Mesendoderm (in vitro differentiated cells): ENCODE measurements at regions not wholly inside any gene's neighbourhood (a gene's known extent, or its start where the extent isn't known, plus 50 kb on each side); places are given as distances from the start of the nearest gene placed in this dataset.
A peak's percentile ranks its signal among the peaks of the same experiment; 100 is the strongest.

Source experiments
- DNase-seq: peaks from one replicate; pipeline ENCODE4 v3.0.0; 2013
- H2AK5ac ChIP-seq: 2 replicates; pipeline ENCODE4 v1.6.1; 2013; ENCODE audit warnings: low read length, inconsistent platforms
- H2BK120ac ChIP-seq: 2 replicates; pipeline ENCODE4 v1.6.1; 2013; ENCODE audit warnings: low read depth, mild to moderate bottlenecking, low read length, moderate library complexity, mixed read lengths
- H2BK15ac ChIP-seq: replicated peaks from 2 replicates; pipeline ENCODE4 v1.6.1; 2013; ENCODE audit warnings: low read depth, mild to moderate bottlenecking, moderate library complexity
- H2BK5ac ChIP-seq: 2 replicates; pipeline ENCODE4 v1.6.1; 2013; ENCODE audit warnings: low read length, inconsistent platforms
- H3K18ac ChIP-seq: 2 replicates; pipeline ENCODE4 v1.6.1; 2013; ENCODE audit warnings: mild to moderate bottlenecking, low read length, mixed read lengths
- H3K23ac ChIP-seq: one replicate; pipeline ENCODE4 v1.6.1; 2013; ENCODE audit warnings: low read length
- H3K27ac ChIP-seq: 2 replicates; pipeline ENCODE4 v1.5.1; 2013; ENCODE audit warnings: low read depth, mild to moderate bottlenecking, inconsistent platforms, low read length, moderate library complexity
- H3K27me3 ChIP-seq: 2 replicates; pipeline ENCODE4 v1.6.1; 2013; ENCODE audit warnings: low read length, control low read depth, mild to moderate bottlenecking, inconsistent platforms; ENCODE audit not compliant: insufficient read depth, poor library complexity
- H3K36me3 ChIP-seq: 2 replicates; pipeline ENCODE4 v1.6.1; 2013; ENCODE audit warnings: low read length, inconsistent platforms; ENCODE audit not compliant: control insufficient read depth, insufficient read depth
- H3K4ac ChIP-seq: one replicate; pipeline ENCODE4 v1.6.1; 2013; ENCODE audit warnings: low read depth, mild to moderate bottlenecking, low read length, moderate library complexity
- H3K4me1 ChIP-seq: 2 replicates; pipeline ENCODE4 v1.6.1; 2013; ENCODE audit warnings: low read depth, low read length, inconsistent platforms; ENCODE audit not compliant: control insufficient read depth
- H3K4me2 ChIP-seq: 2 replicates; pipeline ENCODE4 v1.6.1; 2013; ENCODE audit warnings: low read length
- H3K4me3 ChIP-seq: 2 replicates; pipeline ENCODE4 v1.5.1; 2013; ENCODE audit warnings: mild to moderate bottlenecking, low read length
- H3K56ac ChIP-seq: one replicate; pipeline ENCODE4 v1.6.1; 2013; ENCODE audit warnings: low read length
- H3K79me1 ChIP-seq: 2 replicates; pipeline ENCODE4 v1.6.1; 2013; ENCODE audit warnings: low read length, inconsistent platforms
- H3K79me2 ChIP-seq: 2 replicates; pipeline ENCODE4 v1.6.1; 2013; ENCODE audit warnings: mild to moderate bottlenecking, low read length; ENCODE audit not compliant: control insufficient read depth, insufficient read depth
- H3K9ac ChIP-seq: 2 replicates; pipeline ENCODE4 v1.6.1; 2013; ENCODE audit warnings: low read length, inconsistent platforms
- H4K5ac ChIP-seq: one replicate; pipeline ENCODE4 v1.6.1; 2013; ENCODE audit warnings: low read length
- H4K8ac ChIP-seq: one replicate; pipeline ENCODE4 v1.6.1; 2013; ENCODE audit warnings: low read depth, mild to moderate bottlenecking, control low read depth, low read length, moderate library complexity
- WGBS: extraction: QIAGEN DNeasy Blood & Tissue Kit; methylation state at CpG from one replicate; pipeline ENCODE4 v1.1.7; 2013; ENCODE audit warnings: low lambda C conversion rate, missing lambda C conversion rate; ENCODE audit not compliant: insufficient coverage; ENCODE audit errors: extremely low coverage; 5-methylcytosine and 5-hydroxymethylcytosine counted together

- H3K4me3 ChIP-seq, result no peak overlapping the region
Measured at GRCh38 chr18:52090005-52090404, 250.0 kb upstream of the DCC start.

GRCh38 chr18:52093171-52093570 is 246.8 kb upstream of the DCC start:
- Histone ChIP-seq H3K36me3 (no peaks in the 10 kb centered on the region), H3K4ac (no peak overlapping the region), H3K56ac (no peak overlapping the region), H3K79me1 (no peaks in the 10 kb centered on the region), H4K8ac (no peak overlapping the region), H3K9ac (no peak overlapping the region), H3K27me3 (no peaks in the 10 kb centered on the region), H2BK120ac (no peak overlapping the region), H2BK5ac (no peak overlapping the region), H2BK15ac (no peak overlapping the region), H3K79me2 (no peaks in the 10 kb centered on the region), H3K18ac (no peak overlapping the region), H3K23ac (no peak overlapping the region), H3K4me1 (no peaks in the 10 kb centered on the region), H4K5ac (no peak overlapping the region), H2AK5ac (no peak overlapping the region), H3K4me3 (no peak overlapping the region), H3K4me2 (no peak overlapping the region), H3K27ac (no peak overlapping the region)
- WGBS, result no CpG with 5 or more reads among the region's 1 CpG
- no peak for DNase-seq

More at GRCh38 chr18:52090005-52090404, 250.0 kb upstream of the DCC start:
- H3K27me3 ChIP-seq, result no peaks in the 10 kb centered on the region
- DNase-seq, result no peak
- no peak overlapping the region for H3K4me2 ChIP-seq
- H2BK15ac ChIP-seq, result no peak overlapping the region
- no peaks in the 10 kb centered on the region for H3K4me1 ChIP-seq
- no peak overlapping the region for H3K56ac ChIP-seq
- no peak overlapping the region for H3K18ac ChIP-seq
- H4K8ac ChIP-seq, result no peak overlapping the region
- no peak overlapping the region for H2BK5ac ChIP-seq
- H3K23ac ChIP-seq, result no peak overlapping the region
- no peak overlapping the region for H3K4ac ChIP-seq
- H3K9ac ChIP-seq, result no peak overlapping the region
- H3K79me1 ChIP-seq, result no peaks in the 10 kb centered on the region
- no peak overlapping the region for H3K27ac ChIP-seq
- H4K5ac ChIP-seq, result no peak overlapping the region
- H2AK5ac ChIP-seq, result no peak overlapping the region
- H2BK120ac ChIP-seq, result no peak overlapping the region
- no peaks in the 10 kb centered on the region for H3K79me2 ChIP-seq
- H3K36me3 ChIP-seq, result no peaks in the 10 kb centered on the region

- Histone ChIP-seq H3K27me3 (no peaks in the 10 kb centered on the region), H3K9ac (no peak overlapping the region), H3K4me1 (no peaks in the 10 kb centered on the region), H2BK15ac (no peak overlapping the region), H3K27ac (no peak overlapping the region), H2BK120ac (no peak overlapping the region), H3K79me2 (no peaks in the 10 kb centered on the region), H4K8ac (no peak overlapping the region), H2BK5ac (no peak overlapping the region), H4K5ac (no peak overlapping the region), H3K79me1 (no peaks in the 10 kb centered on the region), H3K4ac (no peak overlapping the region), H3K18ac (no peak overlapping the region), H3K56ac (no peak overlapping the region), H2AK5ac (no peak overlapping the region), H3K23ac (no peak overlapping the region), H3K4me2 (no peak overlapping the region), H3K36me3 (no peaks in the 10 kb centered on the region), H3K4me3 (no peak overlapping the region)
- DNase-seq, result no peak
Measured at GRCh38 chr18:52118684-52119083, 221.3 kb upstream of the DCC start.

- H3K4ac ChIP-seq, result no peak overlapping the region
- no peak overlapping the region for H3K56ac ChIP-seq
- no peak overlapping the region for H4K5ac ChIP-seq
- H3K27ac ChIP-seq, result no peak overlapping the region
- no peak overlapping the region for H4K8ac ChIP-seq
- no peaks in the 10 kb centered on the region for H3K27me3 ChIP-seq
- H3K4me1 ChIP-seq, result no peaks in the 10 kb centered on the region
- no peak overlapping the region for H3K18ac ChIP-seq
- H2BK120ac ChIP-seq, result no peak overlapping the region
- no peak overlapping the region for H2AK5ac ChIP-seq
- no peak overlapping the region for H2BK15ac ChIP-seq
- no peak overlapping the region for H3K4me2 ChIP-seq
- no peak overlapping the region for H3K9ac ChIP-seq
- no peaks in the 10 kb centered on the region for H3K79me1 ChIP-seq
- no peaks in the 10 kb centered on the region for H3K79me2 ChIP-seq
- no peak overlapping the region for H2BK5ac ChIP-seq
- WGBS, result no CpG with 5 or more reads among the region's 4 CpGs
- H3K23ac ChIP-seq, result no peak overlapping the region
- no peak overlapping the region for H3K4me3 ChIP-seq
- H3K36me3 ChIP-seq, result no peaks in the 10 kb centered on the region
- no peak for DNase-seq
Measured at GRCh38 chr18:52130624-52131301, 209.2 kb upstream of the DCC start.

- H2BK15ac ChIP-seq, result no peak overlapping the region
- no peak overlapping the region for H3K9ac ChIP-seq
- H3K79me2 ChIP-seq, result no peaks in the 10 kb centered on the region
- H2AK5ac ChIP-seq, result no peak overlapping the region
- no peak overlapping the region for H2BK5ac ChIP-seq
- H3K4me2 ChIP-seq, result no peak overlapping the region
- no peak overlapping the region for H3K23ac ChIP-seq
- H4K8ac ChIP-seq, result no peak overlapping the region
- no CpG with 5 or more reads among the region's 3 CpGs for WGBS
- H2BK120ac ChIP-seq, result no peak overlapping the region
- no peak overlapping the region for H3K4ac ChIP-seq
- no peak overlapping the region for H3K4me3 ChIP-seq
- H3K79me1 ChIP-seq, result no peaks in the 10 kb centered on the region
- DNase-seq, result peak; percentile 10
- no peak overlapping the region for H3K56ac ChIP-seq
- no peaks in the 10 kb centered on the region for H3K4me1 ChIP-seq
- H3K27ac ChIP-seq, result no peak overlapping the region
- no peak overlapping the region for H4K5ac ChIP-seq
- H3K27me3 ChIP-seq, result no peaks in the 10 kb centered on the region
- H3K36me3 ChIP-seq, result no peaks in the 10 kb centered on the region
- H3K18ac ChIP-seq, result no peak overlapping the region
Measured at GRCh38 chr18:52131845-52132244, 208.2 kb upstream of the DCC start.

GRCh38 chr18:52136532-52136931 is 203.5 kb upstream of the DCC start:
- no peaks in the 10 kb centered on the region for H3K36me3 ChIP-seq
- no peaks in the 10 kb centered on the region for H3K27me3 ChIP-seq
- no peaks in the 10 kb centered on the region for H3K4me1 ChIP-seq
- H3K9ac ChIP-seq, result no peak overlapping the region
- no peak for DNase-seq
- no peak overlapping the region for H3K4ac ChIP-seq
- no peak overlapping the region for H3K23ac ChIP-seq
- H2BK120ac ChIP-seq, result no peak overlapping the region
- H3K4me3 ChIP-seq, result no peak overlapping the region
- no peak overlapping the region for H3K18ac ChIP-seq
- no peak overlapping the region for H2BK5ac ChIP-seq
- H3K56ac ChIP-seq, result no peak overlapping the region
- H3K27ac ChIP-seq, result no peak overlapping the region
- H3K79me2 ChIP-seq, result no peaks in the 10 kb centered on the region
- H2BK15ac ChIP-seq, result no peak overlapping the region
- H4K5ac ChIP-seq, result no peak overlapping the region
- H3K4me2 ChIP-seq, result no peak overlapping the region
- no peak overlapping the region for H2AK5ac ChIP-seq
- no peaks in the 10 kb centered on the region for H3K79me1 ChIP-seq
- H4K8ac ChIP-seq, result no peak overlapping the region
